PC-3 (cell line): ENCODE measurements at regions not wholly inside any gene's neighbourhood (a gene's known extent, or its start where the extent isn't known, plus 50 kb on each side); places are given as distances from the start of the nearest gene placed in this dataset.

Experiments used
- CTCF ChIP-seq: fragments of 300-600 bp; sonication (generic); conservative IDR thresholded peaks from 2 replicates; pipeline ENCODE4 v1.5.1; 2017; ENCODE audit warnings: antibody characterized with exemption, low read depth, mild to moderate bottlenecking, low read length
- EZH2 ChIP-seq: fragments of 300-600 bp; sonication (generic); IDR thresholded peaks from one replicate; pipeline ENCODE4 v1.6.1; 2017; ENCODE audit warnings: antibody characterized with exemption, mild to moderate bottlenecking, low read length; ENCODE audit not compliant: unreplicated experiment
- EZH2phosphoT487 ChIP-seq: fragments of 300-600 bp; sonication (generic); IDR thresholded peaks from 2 replicates; pipeline ENCODE4 v1.6.1; 2018; ENCODE audit warnings: mild to moderate bottlenecking, antibody characterized with exemption, low read length, borderline replicate concordance

GRCh38 chr16:10280262-10281170 is 98.3 kb upstream of the GRIN2A start:
- TF ChIP-seq CTCF, result no peak
- TF ChIP-seq EZH2, result no peak
- TF ChIP-seq EZH2phosphoT487, result no peak
